Activated CD4-positive, alpha-beta T cell treated with anti-CD3 and anti-CD28 coated beads, Interleukin-2, amount 10 ng/mL, durations not matched to agents 7 days and 5 days (primary cell): ENCODE measurements at regions not wholly inside any gene's neighbourhood (a gene's known extent, or its start where the extent isn't known, plus 50 kb on each side); places are given as distances from the start of the nearest gene placed in this dataset.

Experiments
- CTCF ChIA-PET: fragments of 350-600 bp; sonication (Branson Sonifier 250); formaldehyde crosslinking; loops from one replicate; lab custom pipeline; 2021; ENCODE audit warnings: antibody characterized with exemption; lab: Charles Lee
- POLR2A ChIA-PET: fragments of 350-600 bp; sonication (Branson Sonifier 250); formaldehyde crosslinking; loops from one replicate; lab custom pipeline; 2021; ENCODE audit warnings: antibody characterized with exemption; lab: Charles Lee
- DNase-seq: peaks from one replicate; pipeline ENCODE4 v3.0.0-alpha.2; 2020
- H3K27ac Mint-ChIP-seq: one replicate; pipeline ENCODE4 v1.8.0; 2021; ENCODE audit warnings: mild to moderate bottlenecking, moderate library complexity, mixed read lengths
- H3K27me3 Mint-ChIP-seq: one replicate; pipeline ENCODE4 v1.8.0; 2021; ENCODE audit warnings: mixed read lengths
- H3K36me3 Mint-ChIP-seq: one replicate; pipeline ENCODE4 v1.8.0; 2021; ENCODE audit warnings: low read depth, mixed read lengths
- H3K4me1 Mint-ChIP-seq: one replicate; pipeline ENCODE4 v1.8.0; 2021; ENCODE audit warnings: mixed read lengths
- H3K4me3 Mint-ChIP-seq: one replicate; pipeline ENCODE4 v1.8.0; 2021; ENCODE audit warnings: mild to moderate bottlenecking, moderate library complexity, mixed read lengths
- H3K9me3 Mint-ChIP-seq: one replicate; pipeline ENCODE4 v1.8.0; 2021; ENCODE audit warnings: mixed read lengths

- no peak overlapping the region for H3K4me3 Mint-ChIP-seq
- ChIA-PET CTCF (no interaction called here), POLR2A (no interaction called here)
- H3K27ac Mint-ChIP-seq: no peak overlapping the region
- no peak for DNase-seq
- H3K27me3 Mint-ChIP-seq: no peaks in the 10 kb centered on the region
- H3K9me3 Mint-ChIP-seq: no peaks in the 10 kb centered on the region
- no peaks in the 10 kb centered on the region for H3K36me3 Mint-ChIP-seq
- H3K4me1 Mint-ChIP-seq: no peaks in the 10 kb centered on the region
Observed at GRCh38 chr3:147809206-147809605, 400.0 kb downstream of the ZIC1 start.

GRCh38 chr3:147812186-147812911 lies 403.2 kb downstream of the ZIC1 start:
- ChIA-PET POLR2A (no interaction called here), CTCF (no interaction called here)
- no peaks in the 10 kb centered on the region for H3K4me1 Mint-ChIP-seq
- no peaks in the 10 kb centered on the region for H3K36me3 Mint-ChIP-seq
- H3K9me3 Mint-ChIP-seq: peaks cover 2% of the 10 kb centered on the region
- no peak overlapping the region for H3K4me3 Mint-ChIP-seq
- no peak overlapping the region for H3K27ac Mint-ChIP-seq
- H3K27me3 Mint-ChIP-seq: no peaks in the 10 kb centered on the region
- no peak for DNase-seq

- Mint-ChIP-seq H3K36me3 (no peaks in the 10 kb centered on the region), H3K27ac (no peak overlapping the region), H3K4me3 (no peak overlapping the region), H3K4me1 (no peaks in the 10 kb centered on the region), H3K27me3 (no peaks in the 10 kb centered on the region), H3K9me3 (peaks cover 2% of the 10 kb centered on the region)
- POLR2A ChIA-PET: no interaction called here
- CTCF ChIA-PET: no interaction called here
- no peak for DNase-seq
Observed at GRCh38 chr3:147813256-147813655, 404.1 kb downstream of the ZIC1 start.

GRCh38 chr3:147816752-147817151 lies 407.6 kb downstream of the ZIC1 start:
- H3K4me3 Mint-ChIP-seq: no peak overlapping the region
- no peaks in the 10 kb centered on the region for H3K4me1 Mint-ChIP-seq
- CTCF ChIA-PET: no interaction called here
- no peaks in the 10 kb centered on the region for H3K36me3 Mint-ChIP-seq
- no peak overlapping the region for H3K27ac Mint-ChIP-seq
- no peaks in the 10 kb centered on the region for H3K27me3 Mint-ChIP-seq
- POLR2A ChIA-PET: no interaction called here
- DNase-seq: no peak
- H3K9me3 Mint-ChIP-seq: peaks cover 2% of the 10 kb centered on the region

DNA sequence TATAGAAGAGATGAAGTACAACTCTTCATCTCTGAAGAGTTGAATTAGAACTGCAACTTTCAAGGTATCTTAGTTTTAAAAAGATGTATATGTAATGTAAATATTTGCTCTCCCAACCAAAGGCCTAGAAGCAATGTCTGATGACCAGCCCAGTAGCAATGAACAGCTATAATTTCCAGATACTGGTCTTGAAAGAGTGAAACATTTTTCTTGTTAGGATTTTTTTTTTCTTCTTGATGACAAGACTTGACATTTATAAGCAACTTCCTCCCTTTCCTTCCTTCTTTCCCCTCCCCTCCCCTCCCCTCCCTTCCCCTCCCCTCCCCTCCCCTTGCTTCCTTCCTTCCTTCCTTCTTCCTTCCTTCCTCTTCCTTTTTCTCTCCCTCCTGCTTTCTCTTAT lies 423.4 kb downstream of the ZIC1 start:
- no peak overlapping the region for H3K4me3 Mint-ChIP-seq
- no peak overlapping the region for H3K27ac Mint-ChIP-seq
- H3K9me3 Mint-ChIP-seq: no peaks in the 10 kb centered on the region
- no peaks in the 10 kb centered on the region for H3K36me3 Mint-ChIP-seq
- ChIA-PET CTCF (no interaction called here), POLR2A (no interaction called here)
- H3K27me3 Mint-ChIP-seq: no peaks in the 10 kb centered on the region
- no peak for DNase-seq
- H3K4me1 Mint-ChIP-seq: no peaks in the 10 kb centered on the region

- peaks cover 3% of the 10 kb centered on the region for H3K9me3 Mint-ChIP-seq
- H3K27ac Mint-ChIP-seq: no peak overlapping the region
- no peaks in the 10 kb centered on the region for H3K27me3 Mint-ChIP-seq
- POLR2A ChIA-PET: no interaction called here
- no peaks in the 10 kb centered on the region for H3K36me3 Mint-ChIP-seq
- no peaks in the 10 kb centered on the region for H3K4me1 Mint-ChIP-seq
- CTCF ChIA-PET: no interaction called here
- H3K4me3 Mint-ChIP-seq: no peak overlapping the region
- no peak for DNase-seq
Observed at GRCh38 chr3:147836330-147836729, 427.2 kb downstream of the ZIC1 start.

GRCh38 chr3:147838652-147839051 lies 429.5 kb downstream of the ZIC1 start:
- CTCF ChIA-PET: no interaction called here
- POLR2A ChIA-PET: no interaction called here
- H3K4me1 Mint-ChIP-seq: no peaks in the 10 kb centered on the region

GRCh38 chr3:147843331-147843730 lies 434.2 kb downstream of the ZIC1 start:
- H3K27me3 Mint-ChIP-seq: no peaks in the 10 kb centered on the region
- peaks cover 3% of the 10 kb centered on the region for H3K9me3 Mint-ChIP-seq
- ChIA-PET POLR2A (no interaction called here), CTCF (no interaction called here)
- DNase-seq: no peak
- H3K4me3 Mint-ChIP-seq: no peak overlapping the region
- H3K27ac Mint-ChIP-seq: no peak overlapping the region
- H3K4me1 Mint-ChIP-seq: no peaks in the 10 kb centered on the region
- no peaks in the 10 kb centered on the region for H3K36me3 Mint-ChIP-seq

More at GRCh38 chr3:147838652-147839051, 429.5 kb downstream of the ZIC1 start:
- H3K27me3 Mint-ChIP-seq: no peaks in the 10 kb centered on the region
- DNase-seq: no peak
- H3K4me3 Mint-ChIP-seq: no peak overlapping the region
- peaks cover 3% of the 10 kb centered on the region for H3K9me3 Mint-ChIP-seq
- no peaks in the 10 kb centered on the region for H3K36me3 Mint-ChIP-seq
- H3K27ac Mint-ChIP-seq: no peak overlapping the region

DNA sequence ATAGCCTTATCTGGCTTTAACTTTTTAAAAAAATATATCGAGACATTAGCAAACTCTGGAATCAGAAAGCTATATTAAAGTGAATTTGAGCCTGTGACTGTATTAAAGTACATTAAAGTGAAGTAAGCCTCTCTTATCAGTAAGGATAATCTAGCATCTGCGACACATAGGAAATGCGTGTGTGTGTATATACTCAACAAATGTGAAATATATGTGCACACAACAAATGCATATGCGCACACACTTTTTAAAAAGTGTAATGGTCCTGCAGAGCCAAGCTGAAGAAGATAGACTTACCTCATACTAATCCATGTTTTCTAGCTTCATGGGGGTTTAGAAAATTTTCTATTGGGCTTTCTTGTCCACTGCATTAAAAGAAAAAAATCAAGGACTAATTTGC lies 437.1 kb downstream of the ZIC1 start:
- H3K4me1 Mint-ChIP-seq: no peaks in the 10 kb centered on the region
- no peak overlapping the region for H3K4me3 Mint-ChIP-seq
- no peaks in the 10 kb centered on the region for H3K27me3 Mint-ChIP-seq
- POLR2A ChIA-PET: no interaction called here
- H3K27ac Mint-ChIP-seq: no peak overlapping the region
- no peaks in the 10 kb centered on the region for H3K9me3 Mint-ChIP-seq
- DNase-seq: no peak
- CTCF ChIA-PET: no interaction called here
- no peaks in the 10 kb centered on the region for H3K36me3 Mint-ChIP-seq

GRCh38 chr3:147846854-147847478 lies 437.8 kb downstream of the ZIC1 start:
- no peaks in the 10 kb centered on the region for H3K9me3 Mint-ChIP-seq

GRCh38 chr3:147851062-147851461 lies 441.9 kb downstream of the ZIC1 start:
- no peak overlapping the region for H3K27ac Mint-ChIP-seq
- ChIA-PET POLR2A (no interaction called here), CTCF (no interaction called here)
- no peak overlapping the region for H3K4me3 Mint-ChIP-seq
- H3K4me1 Mint-ChIP-seq: no peaks in the 10 kb centered on the region
- no peak for DNase-seq
- H3K36me3 Mint-ChIP-seq: no peaks in the 10 kb centered on the region
- no peaks in the 10 kb centered on the region for H3K27me3 Mint-ChIP-seq
- H3K9me3 Mint-ChIP-seq: no peaks in the 10 kb centered on the region

More at GRCh38 chr3:147846854-147847478, 437.8 kb downstream of the ZIC1 start:
- no peak for DNase-seq
- ChIA-PET CTCF (no interaction called here), POLR2A (no interaction called here)
- Mint-ChIP-seq H3K27me3 (no peaks in the 10 kb centered on the region), H3K4me1 (no peaks in the 10 kb centered on the region), H3K4me3 (no peak overlapping the region), H3K27ac (no peak overlapping the region), H3K36me3 (no peaks in the 10 kb centered on the region)

GRCh38 chr3:147854542-147854941 lies 445.4 kb downstream of the ZIC1 start:
- CTCF ChIA-PET: interaction anchor here (0.9 kb wide), 1 partner anchor 666 kb away, joined by 3 read pairs; no protein-coding TSS in a partner anchor
- Mint-ChIP-seq H3K4me3 (no peak overlapping the region), H3K4me1 (no peaks in the 10 kb centered on the region), H3K9me3 (no peaks in the 10 kb centered on the region), H3K36me3 (no peaks in the 10 kb centered on the region), H3K27ac (no peak overlapping the region), H3K27me3 (no peaks in the 10 kb centered on the region)
- DNase-seq: no peak
- POLR2A ChIA-PET: no interaction called here

DNA sequence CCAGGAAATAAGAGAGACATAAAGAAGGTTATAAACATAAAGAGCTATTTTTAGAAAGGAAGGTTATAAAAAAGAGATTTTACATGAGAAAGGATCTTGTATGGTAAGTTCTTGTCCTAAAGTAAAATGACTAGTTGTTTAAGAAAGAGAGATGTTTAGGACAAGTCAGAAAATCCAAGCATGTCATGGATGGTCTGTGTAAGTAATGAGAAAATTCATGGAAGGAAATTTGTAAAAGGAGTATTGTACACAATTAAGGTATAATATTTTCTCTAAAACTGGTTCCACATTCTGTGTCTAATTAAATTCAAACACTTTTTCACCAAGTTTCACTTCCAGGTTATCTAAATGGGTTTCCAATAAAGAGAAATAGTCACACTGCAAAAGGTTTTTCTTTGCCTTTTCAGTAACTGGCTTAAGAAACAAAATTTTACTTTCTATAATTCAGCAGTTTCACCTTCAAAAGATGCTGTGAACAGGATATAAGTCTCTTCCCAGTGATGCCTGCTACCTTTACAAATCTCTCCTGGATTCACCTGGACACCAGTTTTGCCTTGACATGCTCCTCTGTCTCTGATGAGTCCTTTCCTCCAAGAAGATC lies 455.7 kb downstream of the ZIC1 start:
- Mint-ChIP-seq H3K36me3 (no peaks in the 10 kb centered on the region), H3K4me1 (no peaks in the 10 kb centered on the region), H3K9me3 (peaks cover 6% of the 10 kb centered on the region), H3K27me3 (no peaks in the 10 kb centered on the region), H3K27ac (no peak overlapping the region), H3K4me3 (no peak overlapping the region)
- ChIA-PET CTCF (no interaction called here), POLR2A (no interaction called here)
- DNase-seq: no peak
